Lung (tissue), 11 donors: ENCODE measurements at regions not wholly inside any gene's neighbourhood (a gene's known extent, or its start where the extent isn't known, plus 50 kb on each side); places are given as distances from the start of the nearest gene placed in this dataset.

Experiments used
- ATAC-seq: fragments of 200-7000 bp; cut with Tn5 transposase; one replicate; pipeline ENCODE4 v1.9.1; 2020; ENCODE audit warnings: moderate number of reproducible peaks; ENCODE audit not compliant: insufficient read depth, low FRiP score
- DNase-seq, 3 donors: peaks; one replicate each; pipeline ENCODE4 v3.0.0-alpha.2; 2013 to 2017
- H3K27ac ChIP-seq, 2 donors: one replicate each; pipeline ENCODE4 v1.5.1; 2013; ENCODE audit warnings: mild to moderate bottlenecking in 2 of 2, moderate library complexity in 2 of 2, control low read depth in 1 of 2, inconsistent platforms in 1 of 2, low read depth in 1 of 2, low read length in 1 of 2
- H3K27me3 ChIP-seq, 3 donors: one replicate each; pipeline ENCODE4 v1.5.1; 2013; ENCODE audit warnings: low read length in 2 of 3; ENCODE audit not compliant: control insufficient read depth in 3 of 3, insufficient read depth in 3 of 3
- H3K36me3 ChIP-seq, 4 donors: one replicate each; pipeline ENCODE4 v1.5.1; 2013; ENCODE audit warnings: low read length in 4 of 4, mild to moderate bottlenecking in 1 of 4, moderate library complexity in 1 of 4; ENCODE audit not compliant: control insufficient read depth in 4 of 4, insufficient read depth in 4 of 4
- H3K4me1 ChIP-seq, 5 donors: one replicate each; pipeline ENCODE4 v1.5.1; 2013; ENCODE audit warnings: low read length in 5 of 5, mild to moderate bottlenecking in 2 of 5, moderate library complexity in 1 of 5; ENCODE audit not compliant: control insufficient read depth in 5 of 5, insufficient read depth in 5 of 5
- H3K4me3 ChIP-seq: one replicate; pipeline ENCODE4 v1.5.1; 2013; ENCODE audit warnings: mild to moderate bottlenecking, control low read depth, moderate library complexity
- H3K9ac ChIP-seq, 2 donors: one replicate each; pipeline ENCODE4 v1.5.1; 2013; ENCODE audit warnings: low read length in 2 of 2, control low read depth in 1 of 2; ENCODE audit not compliant: insufficient read depth in 1 of 2
- H3K9me3 ChIP-seq, 4 donors: one replicate each; pipeline ENCODE4 v1.5.1; 2013; ENCODE audit warnings: low read length in 3 of 4, mild to moderate bottlenecking in 1 of 4, moderate library complexity in 1 of 4; ENCODE audit not compliant: control insufficient read depth in 4 of 4, insufficient read depth in 3 of 4
- CTCF ChIP-seq: IDR thresholded peaks from 2 replicates; pipeline ENCODE4 v1.5.1; 2012; ENCODE audit warnings: mild to moderate bottlenecking; ENCODE audit errors: control extremely low read depth, extremely low read depth
- WGBS, 2 donors: extraction: QIAGEN DNeasy Blood & Tissue Kit; methylation state at CpG; one replicate each; pipeline ENCODE4 v1.1.7; 2013; 5-methylcytosine and 5-hydroxymethylcytosine counted together
- donor health status: control.
- donor health status: control.
- donor health status: Bipolar disorder and iron deficiency.
- donor health status: healthy.
- donor health status: DM: yes; HTN: yes; CAD: no.

GRCh38 chrX:39652336-39652735 is 445.4 kb downstream of the BCOR start:
- Histone ChIP-seq H3K4me3 (no peak overlapping the region), H3K36me3 (no peaks in the 10 kb centered on the region), H3K27me3 (peaks cover 0 to 24% (median 6%) of the 10 kb centered on the region in 3 donors), H3K9ac (no peak overlapping the region), H3K9me3 (peaks cover 0 to 5% (median 0%) of the 10 kb centered on the region in 4 donors), H3K27ac (no peak overlapping the region), H3K4me1 (peaks cover 0 to 16% (median 0%) of the 10 kb centered on the region in 5 donors)
- DNase-seq (no peak), ATAC-seq (no peak)
- peak; percentile 4 for TF ChIP-seq CTCF
- WGBS, 2 donors, result 45 to 76% methylated on average over 5 of the region's 5 CpGs

DNA sequence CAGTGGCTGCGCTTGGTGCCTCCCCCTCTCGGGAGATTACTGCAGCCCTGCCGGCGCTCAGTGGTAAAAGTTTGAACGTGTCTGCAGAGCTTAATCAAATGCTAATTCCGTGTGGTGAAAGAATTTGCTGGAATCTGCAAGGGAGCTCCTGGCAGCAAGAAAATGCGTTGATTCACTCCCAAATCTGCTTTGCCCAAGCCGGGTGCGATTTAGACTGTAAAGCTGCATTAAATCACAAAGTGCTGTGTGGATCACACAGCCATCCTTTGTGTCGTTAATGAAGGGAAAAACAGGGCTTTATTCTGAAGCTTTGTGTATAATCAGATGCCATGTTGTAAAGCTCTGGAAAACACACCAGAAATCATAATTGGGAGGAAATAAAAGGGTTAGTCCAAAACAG is 444.1 kb downstream of the BCOR start:
- no peaks in the 10 kb centered on the region for H3K36me3 ChIP-seq
- no peak overlapping the region for H3K27ac ChIP-seq
- ATAC-seq (no peak), DNase-seq (peak in 2 of 3 donors; percentile 33 to 37)
- peaks cover 0 to 16% (median 0%) of the 10 kb centered on the region in 5 donors for H3K4me1 ChIP-seq
- H3K27me3 ChIP-seq, result peaks cover 0 to 22% (median 9%) of the 10 kb centered on the region in 3 donors
- peaks cover 0 to 3% (median 0%) of the 10 kb centered on the region in 4 donors for H3K9me3 ChIP-seq
- H3K4me3 ChIP-seq, result no peak overlapping the region
- TF ChIP-seq CTCF, result no peak
- 50 to 69% methylated on average over 10 of the region's 10 CpGs for WGBS, 2 donors
- peak overlapping the region in 1 of 2 donors; percentile 32 for H3K9ac ChIP-seq

- peaks cover 0 to 22% (median 9%) of the 10 kb centered on the region in 3 donors for H3K27me3 ChIP-seq
Observed at GRCh38 chrX:39654183-39654925, 443.4 kb downstream of the BCOR start.

More at GRCh38 chrX:39654183-39654925, 443.4 kb downstream of the BCOR start:
- DNase-seq, result no peak
- no peak for TF ChIP-seq CTCF
- 63 to 90% methylated on average over 13 to 16 of the region's 16 CpGs for WGBS, 2 donors
- no peak overlapping the region for H3K27ac ChIP-seq
- H3K4me3 ChIP-seq, result no peak overlapping the region
- H3K9me3 ChIP-seq, result peaks cover 0 to 3% (median 0%) of the 10 kb centered on the region in 4 donors
- H3K4me1 ChIP-seq, result peaks cover 0 to 16% (median 0%) of the 10 kb centered on the region in 5 donors
- ATAC-seq, result no peak
- no peaks in the 10 kb centered on the region for H3K36me3 ChIP-seq
- no peak overlapping the region for H3K9ac ChIP-seq
